AG10803 (cell line): ENCODE measurements at regions not wholly inside any gene's neighbourhood (a gene's known extent, or its start where the extent isn't known, plus 50 kb on each side); places are given as distances from the start of the nearest gene placed in this dataset.
"Not testable (repeated sequence)": the region's sequence is repeated elsewhere in the genome, so short reads cannot be mapped to it uniquely, and the experiment has no call there.

Experiments used
- DNase-seq: peaks from one replicate; pipeline ENCODE4 v3.0.0; 2010; ENCODE audit warnings: low read depth
- H3K4me3 ChIP-seq: 2 replicates; pipeline ENCODE4 v1.5.1; 2011; ENCODE audit warnings: mild to moderate bottlenecking, low read length, control low read depth
- TF ChIP-seq, protein P1 (sequence below): conservative IDR thresholded peaks from 2 replicates; pipeline ENCODE4 v1.5.1; 2011; ENCODE audit warnings: mild to moderate bottlenecking, low read length, control low read depth, inconsistent platforms

DNA sequence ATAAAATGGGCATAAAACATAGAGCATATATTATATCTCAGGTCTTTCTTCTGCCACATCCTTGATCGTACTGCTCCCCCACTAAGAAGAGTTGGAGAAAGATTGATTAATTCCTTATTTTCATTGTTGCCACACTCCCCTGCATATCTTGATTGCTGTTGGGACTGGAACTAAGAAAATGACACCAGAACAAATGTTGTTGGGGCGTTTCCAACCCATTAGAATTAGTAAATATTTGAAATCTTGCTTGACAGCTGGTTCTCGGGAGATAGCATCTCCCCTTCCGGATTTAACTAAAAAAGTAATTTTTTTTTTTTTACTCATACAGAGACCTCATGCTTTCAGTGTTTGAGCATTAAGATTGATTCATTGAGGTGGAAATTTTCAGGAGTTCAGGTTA is 493.0 kb upstream of the PLXNA2 start:
- TF ChIP-seq, protein P1, sequence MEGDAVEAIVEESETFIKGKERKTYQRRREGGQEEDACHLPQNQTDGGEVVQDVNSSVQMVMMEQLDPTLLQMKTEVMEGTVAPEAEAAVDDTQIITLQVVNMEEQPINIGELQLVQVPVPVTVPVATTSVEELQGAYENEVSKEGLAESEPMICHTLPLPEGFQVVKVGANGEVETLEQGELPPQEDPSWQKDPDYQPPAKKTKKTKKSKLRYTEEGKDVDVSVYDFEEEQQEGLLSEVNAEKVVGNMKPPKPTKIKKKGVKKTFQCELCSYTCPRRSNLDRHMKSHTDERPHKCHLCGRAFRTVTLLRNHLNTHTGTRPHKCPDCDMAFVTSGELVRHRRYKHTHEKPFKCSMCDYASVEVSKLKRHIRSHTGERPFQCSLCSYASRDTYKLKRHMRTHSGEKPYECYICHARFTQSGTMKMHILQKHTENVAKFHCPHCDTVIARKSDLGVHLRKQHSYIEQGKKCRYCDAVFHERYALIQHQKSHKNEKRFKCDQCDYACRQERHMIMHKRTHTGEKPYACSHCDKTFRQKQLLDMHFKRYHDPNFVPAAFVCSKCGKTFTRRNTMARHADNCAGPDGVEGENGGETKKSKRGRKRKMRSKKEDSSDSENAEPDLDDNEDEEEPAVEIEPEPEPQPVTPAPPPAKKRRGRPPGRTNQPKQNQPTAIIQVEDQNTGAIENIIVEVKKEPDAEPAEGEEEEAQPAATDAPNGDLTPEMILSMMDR, result no peak
- DNase-seq, result no peak
- no peak overlapping the region for H3K4me3 ChIP-seq

DNA sequence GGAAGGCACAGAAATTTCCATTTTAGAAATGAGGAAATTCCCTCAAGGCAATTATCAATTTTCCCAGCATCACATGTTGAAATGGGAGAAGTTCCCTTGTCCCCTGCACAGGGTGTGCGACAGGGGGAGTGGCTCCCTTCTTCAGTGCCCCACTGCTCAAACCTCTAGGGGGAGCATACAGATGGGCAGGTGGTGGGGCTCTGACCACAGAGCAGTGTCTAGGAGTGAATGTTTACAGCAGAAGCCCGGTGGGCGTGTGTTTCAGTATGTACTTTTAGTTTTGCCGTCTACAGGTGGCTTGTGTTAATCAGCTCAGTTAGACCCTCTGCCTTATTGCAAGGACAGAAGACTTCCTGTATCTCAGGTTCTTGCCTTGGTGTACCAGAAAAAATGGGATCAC is 493.7 kb upstream of the PLXNA2 start:
- DNase-seq, result no peak
- H3K4me3 ChIP-seq, result no peak overlapping the region
- TF ChIP-seq, protein P1, result no peak

- H3K4me3 ChIP-seq, DNase-seq: not testable (repeated sequence)
Observed at GRCh38 chr1:208739636-208740035, 495.5 kb upstream of the PLXNA2 start.

DNA sequence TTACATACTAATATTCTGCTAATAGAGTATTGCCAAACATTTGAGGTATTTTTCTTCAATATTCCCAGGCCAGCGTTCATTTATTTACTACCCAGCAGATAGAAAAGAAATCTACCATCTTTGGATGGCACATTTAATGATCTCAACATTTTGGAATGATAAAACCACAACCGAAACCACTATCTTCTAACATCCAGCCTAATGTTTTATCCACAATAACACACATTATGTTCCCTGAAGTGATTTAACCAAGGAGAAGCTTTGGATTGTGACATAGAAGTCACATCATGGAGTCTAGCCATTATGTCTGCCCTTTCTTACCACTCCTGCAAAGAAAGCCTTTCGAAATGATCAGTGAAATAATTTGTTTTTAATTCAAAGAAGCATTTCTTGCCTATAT is 497.1 kb upstream of the PLXNA2 start:
- TF ChIP-seq, protein P1, result no peak
- DNase-seq, result no peak
- H3K4me3 ChIP-seq, result no peak overlapping the region

DNA sequence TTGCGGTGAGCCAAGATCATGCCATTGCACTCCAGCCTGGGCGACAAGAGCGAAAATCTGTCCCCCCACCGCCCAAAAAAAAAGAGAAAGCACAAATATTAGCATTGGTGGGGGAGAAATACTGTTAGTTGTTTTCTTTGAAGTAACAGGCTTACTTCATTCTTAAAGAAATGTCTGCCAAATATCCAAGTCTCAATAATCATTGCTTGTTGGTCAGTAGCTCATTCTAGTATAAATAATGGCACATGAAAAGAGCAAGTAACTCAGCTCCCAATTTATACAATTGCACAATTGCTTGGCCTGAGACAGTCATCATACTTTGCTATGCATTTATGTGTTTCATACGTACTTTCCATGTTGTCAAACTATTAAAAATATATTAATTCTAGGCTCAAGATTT is 499.2 kb upstream of the PLXNA2 start:
- no peak overlapping the region for H3K4me3 ChIP-seq
- DNase-seq, result no peak
- TF ChIP-seq, protein P1, result no peak

- TF ChIP-seq, protein P1, result no peak
- no peak for DNase-seq
- H3K4me3 ChIP-seq, result no peak overlapping the region
Observed at GRCh38 chr1:208747979-208748378, 503.8 kb upstream of the PLXNA2 start.

DNA sequence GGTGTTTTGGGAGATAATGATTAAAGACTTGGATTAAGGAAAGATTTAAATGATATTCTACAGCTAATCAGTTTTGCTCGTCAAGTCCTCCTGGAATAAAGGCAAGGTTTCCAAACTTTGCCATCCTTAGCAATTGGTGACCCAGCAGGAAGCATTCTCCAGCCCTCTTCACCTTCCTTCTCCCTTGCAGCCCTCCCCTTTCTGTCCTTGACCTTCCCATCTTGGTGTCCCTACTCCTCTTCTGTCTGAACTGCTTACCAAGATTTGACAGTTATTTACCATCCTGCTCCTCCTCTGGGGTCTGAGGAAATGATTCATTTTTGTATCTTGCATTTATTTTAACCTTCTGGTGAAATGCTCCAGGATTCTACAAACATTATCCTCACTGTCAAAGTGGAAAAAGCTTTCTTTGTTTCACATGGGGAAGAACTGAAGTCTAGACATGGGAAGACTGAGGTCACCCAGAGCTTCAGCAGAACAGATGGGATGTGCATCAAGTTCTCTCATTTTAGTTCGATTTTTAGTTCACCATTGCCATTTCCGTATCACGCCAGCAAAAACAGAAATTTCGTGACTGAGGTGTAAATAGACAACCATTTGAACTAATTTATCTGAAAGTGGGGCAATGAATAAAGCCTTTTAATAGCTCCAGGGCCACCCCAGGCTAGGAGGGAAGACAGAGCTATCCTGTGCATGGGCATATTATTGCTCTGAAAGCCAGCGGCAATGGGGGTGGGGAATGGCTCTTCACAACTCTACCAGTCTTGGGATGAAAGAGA is 504.4 kb upstream of the PLXNA2 start:
- no peak overlapping the region for H3K4me3 ChIP-seq
- no peak for DNase-seq
- TF ChIP-seq, protein P1, result no peak
